ENCODE measurements at regions not wholly inside any gene's neighbourhood (a gene's known extent, or its start where the extent isn't known, plus 50 kb on each side); places are given as distances from the start of the nearest gene placed in this dataset.

DNA sequence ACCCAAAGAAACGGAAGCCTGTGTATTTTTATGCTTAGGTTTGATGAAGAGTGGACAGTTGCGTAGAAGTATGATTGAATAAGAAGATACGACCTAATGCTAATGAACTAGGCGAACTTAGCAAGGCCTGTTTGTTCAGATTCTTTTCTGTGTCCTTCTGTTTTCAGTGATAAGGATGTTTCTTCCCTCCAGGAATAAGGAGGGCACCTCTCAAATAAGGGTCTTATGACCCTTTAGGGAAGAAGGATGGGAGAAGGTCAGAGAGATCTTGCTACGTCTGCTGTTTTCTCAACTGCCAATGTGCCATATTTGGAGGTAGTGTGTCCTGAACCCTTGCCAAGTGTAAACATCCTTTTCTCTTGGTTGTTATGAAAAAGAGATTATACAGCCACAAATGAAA lies 524.8 kb downstream of the UTRN start:
- no peak for DNase-seq
- no peak overlapping the region for H3K4me3 ChIP-seq (ENCODE audit: low read depth, low read length)
- TF ChIP-seq, protein P1, sequence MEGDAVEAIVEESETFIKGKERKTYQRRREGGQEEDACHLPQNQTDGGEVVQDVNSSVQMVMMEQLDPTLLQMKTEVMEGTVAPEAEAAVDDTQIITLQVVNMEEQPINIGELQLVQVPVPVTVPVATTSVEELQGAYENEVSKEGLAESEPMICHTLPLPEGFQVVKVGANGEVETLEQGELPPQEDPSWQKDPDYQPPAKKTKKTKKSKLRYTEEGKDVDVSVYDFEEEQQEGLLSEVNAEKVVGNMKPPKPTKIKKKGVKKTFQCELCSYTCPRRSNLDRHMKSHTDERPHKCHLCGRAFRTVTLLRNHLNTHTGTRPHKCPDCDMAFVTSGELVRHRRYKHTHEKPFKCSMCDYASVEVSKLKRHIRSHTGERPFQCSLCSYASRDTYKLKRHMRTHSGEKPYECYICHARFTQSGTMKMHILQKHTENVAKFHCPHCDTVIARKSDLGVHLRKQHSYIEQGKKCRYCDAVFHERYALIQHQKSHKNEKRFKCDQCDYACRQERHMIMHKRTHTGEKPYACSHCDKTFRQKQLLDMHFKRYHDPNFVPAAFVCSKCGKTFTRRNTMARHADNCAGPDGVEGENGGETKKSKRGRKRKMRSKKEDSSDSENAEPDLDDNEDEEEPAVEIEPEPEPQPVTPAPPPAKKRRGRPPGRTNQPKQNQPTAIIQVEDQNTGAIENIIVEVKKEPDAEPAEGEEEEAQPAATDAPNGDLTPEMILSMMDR (IDR thresholded peaks at IDR 0.05; ENCODE audit: low read depth, low read length) = no peak
- H3K9me3 ChIP-seq (ENCODE audit: severe bottlenecking) = no peaks in the 10 kb centered on the region
- no peaks in the 10 kb centered on the region for H3K36me3 ChIP-seq
- H3K27me3 ChIP-seq (ENCODE audit: insufficient read depth, low read depth, severe bottlenecking) = no peaks in the 10 kb centered on the region
- H3K27ac ChIP-seq = no peak overlapping the region

DNA sequence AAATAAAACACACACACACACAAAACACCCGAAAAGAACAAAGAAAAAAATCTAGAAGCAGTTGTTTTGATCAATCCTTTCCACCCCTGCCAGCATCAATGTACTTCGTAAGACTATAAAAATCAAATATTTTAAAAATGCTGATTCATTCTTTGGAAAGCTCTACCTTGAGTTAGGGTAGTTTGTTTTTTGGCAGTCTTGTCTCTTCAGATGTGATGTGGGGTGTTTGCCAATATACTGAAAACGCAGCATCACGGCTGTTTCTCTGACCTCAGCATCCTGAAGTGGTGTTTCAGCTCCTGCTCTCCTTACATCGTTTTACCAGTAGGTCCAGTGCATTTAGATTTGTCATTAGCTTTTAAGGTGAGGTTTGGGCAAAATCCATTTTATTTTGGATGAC lies 526.0 kb downstream of the UTRN start:
- no peak for DNase-seq
- Histone ChIP-seq H3K9me3 (ENCODE audit: severe bottlenecking) (no peaks in the 10 kb centered on the region), H3K27me3 (ENCODE audit: insufficient read depth, low read depth, severe bottlenecking) (no peaks in the 10 kb centered on the region), H3K27ac (no peak overlapping the region), H3K4me3 (ENCODE audit: low read depth, low read length) (no peak overlapping the region), H3K36me3 (no peaks in the 10 kb centered on the region)
- TF ChIP-seq, protein P1 (IDR thresholded peaks at IDR 0.05; ENCODE audit: low read depth, low read length) = no peak

DNA sequence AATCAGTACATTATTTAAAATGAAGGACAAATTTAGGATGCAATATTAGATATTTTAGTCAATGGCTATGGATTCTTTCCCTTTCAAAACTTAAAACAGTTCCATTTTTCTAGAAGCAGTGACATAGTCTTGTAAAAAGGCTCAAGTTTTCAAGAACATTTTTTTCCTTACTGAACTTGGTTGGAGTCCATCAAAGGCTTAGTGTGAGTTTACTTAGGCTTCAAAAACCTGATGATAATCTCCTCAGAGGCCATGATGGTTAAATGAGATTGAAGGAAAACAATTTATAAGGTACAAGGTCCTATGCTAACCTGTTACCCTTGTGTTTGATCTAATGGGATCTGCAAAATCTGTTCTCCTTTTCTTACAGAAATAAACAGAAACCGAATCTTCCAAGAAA lies 531.8 kb downstream of the UTRN start:
- Histone ChIP-seq H3K27ac (no peak overlapping the region), H3K27me3 (ENCODE audit: insufficient read depth, low read depth, severe bottlenecking) (no peaks in the 10 kb centered on the region), H3K9me3 (ENCODE audit: severe bottlenecking) (no peaks in the 10 kb centered on the region), H3K36me3 (no peaks in the 10 kb centered on the region), H3K4me3 (ENCODE audit: low read depth, low read length) (no peak overlapping the region)
- TF ChIP-seq, protein P1 (IDR thresholded peaks at IDR 0.05; ENCODE audit: low read depth, low read length) = no peak
- DNase-seq = no peak

DNA sequence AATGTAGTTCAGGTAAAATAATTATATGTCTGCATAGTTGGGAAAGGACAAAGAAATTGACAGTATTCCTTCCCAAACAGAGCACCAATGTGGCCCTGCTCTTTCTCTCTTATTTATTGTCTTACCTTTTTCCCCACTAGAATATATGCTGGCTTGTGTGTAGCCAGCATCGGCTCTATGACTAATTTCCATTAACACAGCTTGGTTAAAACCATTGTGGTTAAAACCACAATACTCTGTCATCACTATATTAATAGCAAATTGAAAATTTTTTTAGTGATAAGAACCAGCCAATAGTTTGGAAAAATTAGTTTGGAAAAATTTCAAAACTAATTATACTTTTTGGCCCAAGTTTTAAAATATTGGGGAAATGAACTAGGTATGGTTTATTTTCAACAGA lies 535.1 kb downstream of the UTRN start:
- H3K36me3 ChIP-seq = no peaks in the 10 kb centered on the region
- TF ChIP-seq, protein P1 (IDR thresholded peaks at IDR 0.05; ENCODE audit: low read depth, low read length) = no peak
- no peak for DNase-seq
- no peaks in the 10 kb centered on the region for H3K9me3 ChIP-seq (ENCODE audit: severe bottlenecking)
- H3K27me3 ChIP-seq (ENCODE audit: insufficient read depth, low read depth, severe bottlenecking) = no peaks in the 10 kb centered on the region
- no peak overlapping the region for H3K4me3 ChIP-seq (ENCODE audit: low read depth, low read length)
- no peak overlapping the region for H3K27ac ChIP-seq

DNA sequence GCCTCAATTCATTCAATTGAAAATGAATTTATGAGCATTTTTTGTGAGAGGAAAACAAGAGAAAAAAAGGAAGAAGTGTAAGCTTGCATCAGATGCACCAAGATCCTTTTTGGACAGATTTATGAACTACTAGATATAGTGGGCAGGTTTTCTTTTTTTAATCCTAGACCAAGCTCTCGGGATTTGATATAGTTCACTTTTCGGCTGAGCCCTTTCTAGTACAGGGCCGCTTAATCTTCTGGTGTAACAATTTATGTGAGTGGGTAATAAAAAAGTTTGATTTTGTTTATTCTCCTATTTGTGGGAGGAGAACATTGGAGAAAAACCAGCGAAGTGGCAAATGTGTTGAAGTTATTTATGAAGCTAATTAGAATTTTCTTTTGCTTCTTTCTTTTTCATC lies 538.0 kb downstream of the UTRN start:
- Histone ChIP-seq H3K4me3 (ENCODE audit: low read depth, low read length) (no peak overlapping the region), H3K27me3 (ENCODE audit: insufficient read depth, low read depth, severe bottlenecking) (no peaks in the 10 kb centered on the region), H3K27ac (no peak overlapping the region), H3K9me3 (ENCODE audit: severe bottlenecking) (no peaks in the 10 kb centered on the region), H3K36me3 (no peaks in the 10 kb centered on the region)
- TF ChIP-seq, protein P1 (IDR thresholded peaks at IDR 0.05; ENCODE audit: low read depth, low read length) = no peak
- no peak for DNase-seq

DNA sequence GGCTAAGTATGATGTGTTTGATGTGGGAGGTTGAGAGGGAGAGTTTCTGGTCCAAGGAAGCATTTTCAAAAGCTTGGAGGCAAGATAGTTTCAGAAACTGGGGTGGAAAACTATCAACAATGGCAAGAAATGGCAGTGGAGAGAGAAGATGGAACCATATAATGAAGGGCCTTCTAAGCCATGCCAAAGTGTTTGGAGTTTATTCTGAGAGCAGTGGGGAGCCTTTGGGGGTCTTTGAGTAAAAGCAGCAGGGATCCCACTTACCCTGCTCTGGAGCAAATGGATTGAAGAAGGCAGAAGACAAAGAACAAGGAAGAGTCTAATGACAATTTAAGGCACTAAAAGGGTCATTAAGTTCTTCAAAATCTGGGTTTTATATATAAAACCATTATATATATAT lies 538.9 kb downstream of the UTRN start:
- H3K27ac ChIP-seq = no peak overlapping the region
- TF ChIP-seq, protein P1 (IDR thresholded peaks at IDR 0.05; ENCODE audit: low read depth, low read length) = no peak
- no peaks in the 10 kb centered on the region for H3K27me3 ChIP-seq (ENCODE audit: insufficient read depth, low read depth, severe bottlenecking)
- H3K4me3 ChIP-seq (ENCODE audit: low read depth, low read length) = no peak overlapping the region
- no peaks in the 10 kb centered on the region for H3K36me3 ChIP-seq
- no peak for DNase-seq
- no peaks in the 10 kb centered on the region for H3K9me3 ChIP-seq (ENCODE audit: severe bottlenecking)

All from WERI-Rb-1 (cell line).